ENCODE measurements at regions not wholly inside any gene's neighbourhood (a gene's known extent, or its start where the extent isn't known, plus 50 kb on each side); places are given as distances from the start of the nearest gene placed in this dataset.
A peak's percentile ranks its signal among the peaks of the same experiment; 100 is the strongest.

GRCh38 chr16:11404603-11405002 lies 59.3 kb downstream of the RMI2 start:
- Histone ChIP-seq H3K27me3 (no peaks in the 10 kb centered on the region), H3K9me3 (no peaks in the 10 kb centered on the region), H3K36me3 (no peaks in the 10 kb centered on the region), H3K4me1 (no peaks in the 10 kb centered on the region), H3K4me3 (ENCODE audit: low read depth, low read length) (no peak overlapping the region)
- no peak for DNase-seq
- no peak for TF ChIP-seq CTCF (IDR thresholded peaks at IDR 0.05; ENCODE audit: low read depth, low read length)

- TF ChIP-seq CTCF (IDR thresholded peaks at IDR 0.05; ENCODE audit: low read depth, low read length) = peak; percentile 69
- Histone ChIP-seq H3K9me3 (no peaks in the 10 kb centered on the region), H3K4me3 (ENCODE audit: low read depth, low read length) (no peak overlapping the region), H3K36me3 (no peaks in the 10 kb centered on the region), H3K27me3 (no peaks in the 10 kb centered on the region), H3K4me1 (no peaks in the 10 kb centered on the region)
- DNase-seq = peak; percentile 43
These were observed 60.3 kb downstream of the RMI2 start for GRCh38 chr16:11405331-11406176.

- Histone ChIP-seq H3K27me3 (no peaks in the 10 kb centered on the region), H3K4me1 (no peaks in the 10 kb centered on the region), H3K9me3 (no peaks in the 10 kb centered on the region), H3K4me3 (ENCODE audit: low read depth, low read length) (no peak overlapping the region), H3K36me3 (no peaks in the 10 kb centered on the region)
- no peak for TF ChIP-seq CTCF (IDR thresholded peaks at IDR 0.05; ENCODE audit: low read depth, low read length)
- DNase-seq = no peak
These were observed 60.9 kb downstream of the RMI2 start for GRCh38 chr16:11406177-11406560.

GRCh38 chr16:11407047-11407982 lies 62.1 kb downstream of the RMI2 start:
- H3K9me3 ChIP-seq = no peaks in the 10 kb centered on the region
- DNase-seq = peak; percentile 66
- H3K4me1 ChIP-seq = no peaks in the 10 kb centered on the region
- H3K27me3 ChIP-seq = no peaks in the 10 kb centered on the region
- no peak overlapping the region for H3K4me3 ChIP-seq (ENCODE audit: low read depth, low read length)
- TF ChIP-seq CTCF (IDR thresholded peaks at IDR 0.05; ENCODE audit: low read depth, low read length) = peak; percentile 84
- no peaks in the 10 kb centered on the region for H3K36me3 ChIP-seq

GRCh38 chr16:11408216-11408615 lies 63.0 kb downstream of the RMI2 start:
- Histone ChIP-seq H3K9me3 (no peaks in the 10 kb centered on the region), H3K4me3 (ENCODE audit: low read depth, low read length) (no peak overlapping the region), H3K4me1 (no peaks in the 10 kb centered on the region), H3K27me3 (no peaks in the 10 kb centered on the region), H3K36me3 (no peaks in the 10 kb centered on the region)
- no peak for TF ChIP-seq CTCF (IDR thresholded peaks at IDR 0.05; ENCODE audit: low read depth, low read length)
- no peak for DNase-seq
